Parathyroid adenoma (tissue), 2 donors: ENCODE measurements at regions not wholly inside any gene's neighbourhood (a gene's known extent, or its start where the extent isn't known, plus 50 kb on each side); places are given as distances from the start of the nearest gene placed in this dataset.
"Not testable (repeated sequence)": the region's sequence is repeated elsewhere in the genome, so short reads cannot be mapped to it uniquely, and the experiment has no call there.

ENCODE experiments used
- H2AFZ ChIP-seq: fragments of 300-600 bp; sonication (generic); one replicate; pipeline ENCODE4 v1.7.0; 2017; ENCODE audit warnings: antibody characterized with exemption, mild to moderate bottlenecking
- H3K27ac ChIP-seq: fragments of 300-600 bp; sonication (generic); one replicate; pipeline ENCODE4 v1.7.0; 2017
- H3K27me3 ChIP-seq: fragments of 300-600 bp; sonication (generic); one replicate; pipeline ENCODE4 v1.7.0; 2017; ENCODE audit warnings: low read length; ENCODE audit not compliant: control insufficient read depth, insufficient read depth
- H3K36me3 ChIP-seq: fragments of 300-600 bp; sonication (generic); one replicate; pipeline ENCODE4 v1.7.0; 2017; ENCODE audit warnings: low read length; ENCODE audit not compliant: control insufficient read depth, insufficient read depth
- H3K4me1 ChIP-seq: fragments of 300-600 bp; sonication (generic); one replicate; pipeline ENCODE4 v1.7.0; 2017; ENCODE audit warnings: control low read depth
- H3K4me2 ChIP-seq: fragments of 300-600 bp; sonication (generic); one replicate; pipeline ENCODE4 v1.7.0; 2017; ENCODE audit warnings: low read length
- H3K4me3 ChIP-seq: fragments of 300-600 bp; sonication (generic); one replicate; pipeline ENCODE4 v1.7.0; 2017; ENCODE audit warnings: low read depth, low read length
- H3K79me2 ChIP-seq: fragments of 300-600 bp; sonication (generic); one replicate; pipeline ENCODE4 v1.7.0; 2017; ENCODE audit warnings: control low read depth
- H3K9ac ChIP-seq: fragments of 300-600 bp; sonication (generic); one replicate; pipeline ENCODE4 v1.7.0; 2017; ENCODE audit warnings: mild to moderate bottlenecking
- H3K9me3 ChIP-seq: fragments of 300-600 bp; sonication (generic); one replicate; pipeline ENCODE4 v1.7.0; 2017; ENCODE audit warnings: low read length; ENCODE audit not compliant: control insufficient read depth
- CTCF ChIP-seq: fragments of 300-600 bp; sonication (generic); IDR thresholded peaks from one replicate; pipeline ENCODE4 v1.7.0; 2017; ENCODE audit warnings: antibody characterized with exemption, mild to moderate bottlenecking
- donor health status: primary hyperparathyroidism.

- Histone ChIP-seq H2AFZ (no peak overlapping the region), H3K27me3 (no peaks in the 10 kb centered on the region), H3K36me3 (no peaks in the 10 kb centered on the region), H3K4me3 (no peak overlapping the region), H3K4me1 (no peaks in the 10 kb centered on the region), H3K9ac (no peak overlapping the region), H3K27ac (no peak overlapping the region), H3K9me3 (no peaks in the 10 kb centered on the region), H3K79me2 (no peaks in the 10 kb centered on the region), H3K4me2 (no peak overlapping the region)
- TF ChIP-seq CTCF = no peak
Observed at GRCh38 chr2:183837157-183837556, 712.9 kb downstream of the NUP35 start.

- H3K9ac ChIP-seq = no peak overlapping the region
- no peaks in the 10 kb centered on the region for H3K79me2 ChIP-seq
- no peak overlapping the region for H3K4me3 ChIP-seq
- no peak overlapping the region for H3K27ac ChIP-seq
- H3K9me3 ChIP-seq = no peaks in the 10 kb centered on the region
- no peaks in the 10 kb centered on the region for H3K27me3 ChIP-seq
- no peak overlapping the region for H2AFZ ChIP-seq
- H3K36me3 ChIP-seq = no peaks in the 10 kb centered on the region
- no peak overlapping the region for H3K4me2 ChIP-seq
- H3K4me1 ChIP-seq = no peaks in the 10 kb centered on the region
- no peak for TF ChIP-seq CTCF
Observed at GRCh38 chr2:183838295-183838694, 714.1 kb downstream of the NUP35 start.

DNA sequence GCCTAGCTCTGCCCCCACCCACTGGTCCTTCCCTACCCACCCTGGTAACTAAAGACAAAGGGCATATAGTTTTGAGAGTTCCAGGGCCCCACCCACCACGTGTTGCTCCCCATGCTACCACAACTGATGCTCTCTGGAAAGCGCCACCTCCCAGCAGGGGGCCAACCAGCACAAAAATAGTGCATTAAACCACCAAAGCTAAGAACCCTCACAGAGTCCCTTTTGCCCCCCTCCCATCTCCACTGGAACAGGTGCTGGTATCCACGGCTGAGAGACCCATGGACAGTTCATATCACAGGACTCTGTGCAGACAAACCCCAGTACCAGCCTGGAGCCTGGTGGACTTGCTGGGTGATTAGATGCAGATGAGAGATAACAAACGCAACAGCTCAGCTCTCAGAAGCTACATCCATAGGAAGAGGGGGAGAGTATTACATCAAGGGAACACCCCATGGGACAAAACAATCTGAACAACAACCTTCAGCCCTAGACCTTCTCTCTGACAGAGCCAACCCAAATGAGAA is 715.9 kb downstream of the NUP35 start:
- Histone ChIP-seq H3K9me3 (no peaks in the 10 kb centered on the region), H3K79me2 (no peaks in the 10 kb centered on the region), H3K4me2 (no peak overlapping the region), H3K9ac (no peak overlapping the region), H3K4me1 (no peaks in the 10 kb centered on the region), H2AFZ (no peak overlapping the region), H3K27me3 (no peaks in the 10 kb centered on the region), H3K4me3 (no peak overlapping the region), H3K36me3 (no peaks in the 10 kb centered on the region), H3K27ac (no peak overlapping the region)
- TF ChIP-seq CTCF = no peak

- not testable (repeated sequence) for H3K27ac ChIP-seq, H3K4me1 ChIP-seq, H3K36me3 ChIP-seq, H3K79me2 ChIP-seq, H3K9ac ChIP-seq, H3K4me2 ChIP-seq, H3K27me3 ChIP-seq, H2AFZ ChIP-seq, H3K9me3 ChIP-seq, H3K4me3 ChIP-seq
Observed at GRCh38 chr2:183849826-183850225, 725.6 kb downstream of the NUP35 start.

DNA sequence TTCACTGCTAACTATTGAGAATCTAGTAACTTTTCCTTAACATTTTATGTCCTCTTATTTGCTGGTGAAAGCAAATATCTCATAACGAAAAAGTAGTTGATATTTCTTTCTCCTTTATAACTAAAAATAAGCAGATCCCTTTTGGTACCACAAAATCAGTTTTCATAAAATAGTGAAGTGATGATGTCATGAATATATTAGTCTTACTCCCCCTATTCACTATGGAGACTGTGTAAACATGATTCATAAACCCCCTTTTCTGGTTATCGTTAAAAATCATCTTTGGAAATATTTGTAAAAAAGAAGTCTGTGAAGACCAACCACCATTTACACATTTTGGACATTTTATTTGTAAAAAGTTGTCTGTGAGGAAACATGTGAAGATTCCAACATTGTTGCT is 734.9 kb downstream of the NUP35 start:
- no peak for TF ChIP-seq CTCF
- H3K27ac ChIP-seq = no peak overlapping the region
- no peak overlapping the region for H3K4me3 ChIP-seq
- H2AFZ ChIP-seq = no peak overlapping the region
- no peaks in the 10 kb centered on the region for H3K4me1 ChIP-seq
- H3K9ac ChIP-seq = no peak overlapping the region
- H3K36me3 ChIP-seq = no peaks in the 10 kb centered on the region
- no peaks in the 10 kb centered on the region for H3K9me3 ChIP-seq
- H3K27me3 ChIP-seq = no peaks in the 10 kb centered on the region
- H3K4me2 ChIP-seq = no peak overlapping the region
- no peaks in the 10 kb centered on the region for H3K79me2 ChIP-seq
